ENCODE measurements at regions not wholly inside any gene's neighbourhood (a gene's known extent, or its start where the extent isn't known, plus 50 kb on each side); places are given as distances from the start of the nearest gene placed in this dataset.

DNA sequence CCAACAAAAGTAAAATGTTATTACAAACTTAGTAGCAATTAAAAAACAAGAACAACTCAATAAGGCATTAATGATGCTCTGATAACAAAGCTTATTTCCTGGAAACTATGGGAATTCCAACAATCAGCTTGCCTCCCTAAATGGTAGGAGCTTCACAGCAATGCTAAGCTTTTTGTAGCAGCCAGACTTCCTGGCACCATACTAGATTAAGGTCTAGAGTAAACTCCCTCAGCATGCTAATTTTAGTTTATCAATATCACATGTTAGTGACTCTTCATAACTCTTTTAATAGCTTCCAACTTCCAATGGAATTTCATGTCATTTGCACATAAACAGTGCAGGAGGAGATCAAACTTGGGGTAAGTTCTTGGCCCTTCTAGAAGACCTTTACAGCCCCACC, 782.0 kb downstream of the MCTP2 start:
- Histone ChIP-seq H3K4me1 (ENCODE audit: control insufficient read depth, low read length) (no peaks in the 10 kb centered on the region), H3K4me2 (ENCODE audit: low read length) (no peak overlapping the region), H3K4me3 (ENCODE audit: low read length) (no peak overlapping the region), H3K36me3 (ENCODE audit: control insufficient read depth, low read length) (no peaks in the 10 kb centered on the region), H3K27ac (ENCODE audit: low read depth, low read length) (no peak overlapping the region), H3F3A (ENCODE audit: control insufficient read depth, insufficient read depth) (no peaks in the 10 kb centered on the region), H3K79me2 (ENCODE audit: control insufficient read depth, low read length) (no peaks in the 10 kb centered on the region), H3K9me3 (ENCODE audit: control insufficient read depth, insufficient read depth, low read length) (no peaks in the 10 kb centered on the region), H4K20me1 (ENCODE audit: control insufficient read depth, insufficient read depth, low read depth, low read length) (no peaks in the 10 kb centered on the region), H3K27me3 (ENCODE audit: control insufficient read depth, low read length) (no peaks in the 10 kb centered on the region), H3K9me2 (replicated peaks; ENCODE audit: control insufficient read depth, low read length) (no peaks in the 10 kb centered on the region)
- TF ChIP-seq EZH2phosphoT487 (IDR thresholded peaks at IDR 0.05; ENCODE audit: borderline replicate concordance, low read length): no peak
- TF ChIP-seq, protein P1, sequence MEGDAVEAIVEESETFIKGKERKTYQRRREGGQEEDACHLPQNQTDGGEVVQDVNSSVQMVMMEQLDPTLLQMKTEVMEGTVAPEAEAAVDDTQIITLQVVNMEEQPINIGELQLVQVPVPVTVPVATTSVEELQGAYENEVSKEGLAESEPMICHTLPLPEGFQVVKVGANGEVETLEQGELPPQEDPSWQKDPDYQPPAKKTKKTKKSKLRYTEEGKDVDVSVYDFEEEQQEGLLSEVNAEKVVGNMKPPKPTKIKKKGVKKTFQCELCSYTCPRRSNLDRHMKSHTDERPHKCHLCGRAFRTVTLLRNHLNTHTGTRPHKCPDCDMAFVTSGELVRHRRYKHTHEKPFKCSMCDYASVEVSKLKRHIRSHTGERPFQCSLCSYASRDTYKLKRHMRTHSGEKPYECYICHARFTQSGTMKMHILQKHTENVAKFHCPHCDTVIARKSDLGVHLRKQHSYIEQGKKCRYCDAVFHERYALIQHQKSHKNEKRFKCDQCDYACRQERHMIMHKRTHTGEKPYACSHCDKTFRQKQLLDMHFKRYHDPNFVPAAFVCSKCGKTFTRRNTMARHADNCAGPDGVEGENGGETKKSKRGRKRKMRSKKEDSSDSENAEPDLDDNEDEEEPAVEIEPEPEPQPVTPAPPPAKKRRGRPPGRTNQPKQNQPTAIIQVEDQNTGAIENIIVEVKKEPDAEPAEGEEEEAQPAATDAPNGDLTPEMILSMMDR (IDR thresholded peaks at IDR 0.05; ENCODE audit: low read depth, low read length, poor library complexity, severe bottlenecking): no peak

DNA sequence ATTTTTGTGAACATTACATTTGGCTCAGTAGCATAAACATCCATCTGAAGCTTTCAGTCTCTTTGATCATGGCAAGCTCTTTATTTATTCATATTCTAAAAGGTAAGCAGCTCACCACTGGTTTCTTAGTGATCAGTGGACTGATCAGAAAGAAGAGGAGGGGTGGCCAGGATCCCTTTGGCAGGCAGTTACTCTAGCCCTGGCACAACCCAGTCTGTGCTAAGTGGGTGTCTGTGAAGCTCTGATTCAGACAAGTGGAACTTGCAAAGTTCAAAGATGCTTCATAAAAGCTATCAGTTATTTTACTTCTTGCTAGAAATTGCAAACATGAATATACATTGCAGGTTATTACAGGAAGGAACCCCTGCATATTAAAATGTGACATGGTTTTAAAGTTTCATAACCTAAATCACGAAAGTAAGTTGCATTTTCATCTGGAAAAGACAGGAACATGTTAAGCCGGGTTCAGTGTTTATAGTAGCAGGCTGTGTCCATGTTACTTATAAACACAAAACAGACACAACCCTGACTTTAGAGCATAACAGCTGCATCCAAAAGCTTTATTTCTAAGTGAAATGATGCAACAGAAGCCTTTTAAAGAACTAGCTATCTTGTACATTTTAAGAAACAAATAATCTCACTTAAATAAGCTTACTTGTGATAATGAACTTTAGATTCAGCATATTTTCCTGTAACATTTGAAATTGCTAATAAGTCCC, 785.3 kb downstream of the MCTP2 start:
- H3K27ac ChIP-seq (ENCODE audit: low read depth, low read length): no peak overlapping the region
- no peaks in the 10 kb centered on the region for H3F3A ChIP-seq (ENCODE audit: control insufficient read depth, insufficient read depth)
- no peaks in the 10 kb centered on the region for H3K9me3 ChIP-seq (ENCODE audit: control insufficient read depth, insufficient read depth, low read length)
- H3K36me3 ChIP-seq (ENCODE audit: control insufficient read depth, low read length): no peaks in the 10 kb centered on the region
- H3K4me2 ChIP-seq (ENCODE audit: low read length): no peak overlapping the region
- H3K27me3 ChIP-seq (ENCODE audit: control insufficient read depth, low read length): no peaks in the 10 kb centered on the region
- no peak for TF ChIP-seq EZH2phosphoT487 (IDR thresholded peaks at IDR 0.05; ENCODE audit: borderline replicate concordance, low read length)
- TF ChIP-seq, protein P1 (IDR thresholded peaks at IDR 0.05; ENCODE audit: low read depth, low read length, poor library complexity, severe bottlenecking): no peak
- H3K9me2 ChIP-seq (replicated peaks; ENCODE audit: control insufficient read depth, low read length): no peaks in the 10 kb centered on the region
- no peaks in the 10 kb centered on the region for H3K4me1 ChIP-seq (ENCODE audit: control insufficient read depth, low read length)
- no peaks in the 10 kb centered on the region for H3K79me2 ChIP-seq (ENCODE audit: control insufficient read depth, low read length)
- no peak overlapping the region for H3K4me3 ChIP-seq (ENCODE audit: low read length)
- no peaks in the 10 kb centered on the region for H4K20me1 ChIP-seq (ENCODE audit: control insufficient read depth, insufficient read depth, low read depth, low read length)

DNA sequence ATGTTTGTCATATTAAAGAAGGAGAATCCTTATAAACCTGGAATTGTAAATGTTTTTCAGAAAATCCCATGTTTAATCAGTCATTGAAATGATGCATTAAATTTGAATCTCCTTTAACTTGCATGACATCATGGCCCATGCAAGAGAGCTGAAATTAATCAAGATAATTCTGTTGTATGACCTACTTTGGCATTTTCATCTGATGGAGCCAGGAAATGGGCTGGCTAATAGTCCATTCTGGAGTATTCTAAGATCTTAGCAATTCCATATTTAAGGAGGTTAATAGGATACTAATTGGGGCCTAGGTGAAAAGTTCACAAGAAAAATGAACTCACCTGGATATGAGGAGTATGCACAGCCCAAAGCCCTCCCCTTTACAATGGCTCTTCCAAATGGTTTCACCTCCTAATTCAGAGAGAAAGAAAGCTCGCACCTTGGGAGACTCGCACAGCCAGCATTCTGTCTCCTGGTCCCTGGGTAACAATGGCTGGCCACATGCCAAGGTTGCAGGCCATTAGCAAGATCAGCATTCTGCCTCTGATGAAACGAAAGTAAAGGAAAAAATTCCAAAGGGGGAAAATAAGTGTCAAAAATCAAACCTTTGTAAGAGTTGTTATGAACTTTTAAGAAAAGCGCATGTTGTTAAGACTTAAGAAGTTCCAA, 786.4 kb downstream of the MCTP2 start:
- Histone ChIP-seq H3K4me1 (ENCODE audit: control insufficient read depth, low read length) (no peaks in the 10 kb centered on the region), H4K20me1 (ENCODE audit: control insufficient read depth, insufficient read depth, low read depth, low read length) (no peaks in the 10 kb centered on the region), H3K79me2 (ENCODE audit: control insufficient read depth, low read length) (no peaks in the 10 kb centered on the region), H3K4me3 (ENCODE audit: low read length) (no peak overlapping the region), H3K4me2 (ENCODE audit: low read length) (no peak overlapping the region), H3K9me3 (ENCODE audit: control insufficient read depth, insufficient read depth, low read length) (no peaks in the 10 kb centered on the region), H3K27ac (ENCODE audit: low read depth, low read length) (no peak overlapping the region), H3K36me3 (ENCODE audit: control insufficient read depth, low read length) (no peaks in the 10 kb centered on the region), H3K27me3 (ENCODE audit: control insufficient read depth, low read length) (no peaks in the 10 kb centered on the region), H3K9me2 (replicated peaks; ENCODE audit: control insufficient read depth, low read length) (no peaks in the 10 kb centered on the region), H3F3A (ENCODE audit: control insufficient read depth, insufficient read depth) (no peaks in the 10 kb centered on the region)
- TF ChIP-seq EZH2phosphoT487 (IDR thresholded peaks at IDR 0.05; ENCODE audit: borderline replicate concordance, low read length): no peak
- TF ChIP-seq, protein P1 (IDR thresholded peaks at IDR 0.05; ENCODE audit: low read depth, low read length, poor library complexity, severe bottlenecking): no peak

Measured in DOHH2 (cell line).